Adrenal gland (tissue), 5 donors: ENCODE measurements at regions not wholly inside any gene's neighbourhood (a gene's known extent, or its start where the extent isn't known, plus 50 kb on each side); places are given as distances from the start of the nearest gene placed in this dataset.

Experiments used
- POLR2A ChIP-seq, 2 donors: fragments of 450-650 bp; IDR thresholded peaks; one replicate each; pipeline ENCODE4 v1.6.1; 2017; ENCODE audit warnings: antibody characterized with exemption in 2 of 2, mild to moderate bottlenecking in 2 of 2, moderate library complexity in 1 of 2
- TF ChIP-seq, protein P1 (sequence below), 6 experiments: fragments of 450-650 bp in 4 of 6; fragments of 200-600 bp in 2 of 6; sonication (generic) in 1 of 6; IDR thresholded peaks; 1 replicate in 5 of 6; 2 replicates in 1 of 6; pipeline versions ENCODE4 v1.5.1 to v1.8.0; 2016 to 2021; ENCODE audit warnings: antibody characterized with exemption in 6 of 6, mild to moderate bottlenecking in 2 of 6, moderate library complexity in 1 of 6
- donor health status: DM: no; HTN: no; CAD: no.

- TF ChIP-seq, protein P1, sequence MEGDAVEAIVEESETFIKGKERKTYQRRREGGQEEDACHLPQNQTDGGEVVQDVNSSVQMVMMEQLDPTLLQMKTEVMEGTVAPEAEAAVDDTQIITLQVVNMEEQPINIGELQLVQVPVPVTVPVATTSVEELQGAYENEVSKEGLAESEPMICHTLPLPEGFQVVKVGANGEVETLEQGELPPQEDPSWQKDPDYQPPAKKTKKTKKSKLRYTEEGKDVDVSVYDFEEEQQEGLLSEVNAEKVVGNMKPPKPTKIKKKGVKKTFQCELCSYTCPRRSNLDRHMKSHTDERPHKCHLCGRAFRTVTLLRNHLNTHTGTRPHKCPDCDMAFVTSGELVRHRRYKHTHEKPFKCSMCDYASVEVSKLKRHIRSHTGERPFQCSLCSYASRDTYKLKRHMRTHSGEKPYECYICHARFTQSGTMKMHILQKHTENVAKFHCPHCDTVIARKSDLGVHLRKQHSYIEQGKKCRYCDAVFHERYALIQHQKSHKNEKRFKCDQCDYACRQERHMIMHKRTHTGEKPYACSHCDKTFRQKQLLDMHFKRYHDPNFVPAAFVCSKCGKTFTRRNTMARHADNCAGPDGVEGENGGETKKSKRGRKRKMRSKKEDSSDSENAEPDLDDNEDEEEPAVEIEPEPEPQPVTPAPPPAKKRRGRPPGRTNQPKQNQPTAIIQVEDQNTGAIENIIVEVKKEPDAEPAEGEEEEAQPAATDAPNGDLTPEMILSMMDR (IDR thresholded peaks at IDR 0.05), result no peak
- TF ChIP-seq POLR2A (IDR thresholded peaks at IDR 0.05), result no peak
Measured at GRCh38 chr12:75571204-75571603, 59.8 kb upstream of the KRR1 start.
